A673 (cell line): ENCODE measurements at regions not wholly inside any gene's neighbourhood (a gene's known extent, or its start where the extent isn't known, plus 50 kb on each side); places are given as distances from the start of the nearest gene placed in this dataset.

Experiments used
- BruUV-seq: library from RNA; stranded (reverse); fragments of 400-500 nt; replicated peaks from 2 replicates; lab custom pipeline; 2021; lab: Mats Ljungman, UMichigan
- CTCF ChIA-PET: fragments of 300-600 bp; sonication (Branson Sonifier 250); formaldehyde crosslinking; loops from one replicate; lab custom pipeline; 2022; ENCODE audit warnings: antibody characterized with exemption; lab: Charles Lee
- POLR2A ChIA-PET: fragments of 300-600 bp; sonication (Branson Sonifier 250); formaldehyde crosslinking; loops from one replicate; lab custom pipeline; 2022; ENCODE audit warnings: antibody characterized with exemption; ENCODE audit not compliant: low non-redundant PET; lab: Charles Lee
- DNase-seq: peaks from one replicate; pipeline ENCODE4 v3.0.0-alpha.2; 2015; ENCODE audit warnings: low spot score
- H3K27ac ChIP-seq: fragments of 200-600 bp; sonication (generic); 2 replicates; pipeline ENCODE4 v1.5.1; 2016; ENCODE audit warnings: mixed run types, low read depth, mild to moderate bottlenecking, mixed read lengths, antibody characterized with exemption, low read length; ENCODE audit not compliant: poor library complexity, severe bottlenecking
- H3K27me3 ChIP-seq: fragments of 200-600 bp; sonication (generic); replicated peaks from 2 replicates; pipeline ENCODE4 v1.6.1; 2017; ENCODE audit warnings: mixed run types, low read depth, mild to moderate bottlenecking, mixed read lengths, antibody characterized with exemption, low read length; ENCODE audit not compliant: insufficient read depth, poor library complexity
- H3K36me3 ChIP-seq: fragments of 200-600 bp; sonication (generic); 2 replicates; pipeline ENCODE4 v1.6.1; 2016; ENCODE audit warnings: mixed run types, mild to moderate bottlenecking, mixed read lengths, antibody characterized with exemption, low read length; ENCODE audit not compliant: insufficient read depth, poor library complexity, severe bottlenecking
- H3K4me1 ChIP-seq: fragments of 200-600 bp; sonication (generic); 2 replicates; pipeline ENCODE4 v1.6.1; 2017; ENCODE audit warnings: mixed run types, mild to moderate bottlenecking, mixed read lengths, antibody characterized with exemption, low read length; ENCODE audit not compliant: insufficient read depth, poor library complexity, severe bottlenecking
- H3K4me3 ChIP-seq: fragments of 200-600 bp; sonication (generic); 2 replicates; pipeline ENCODE4 v1.5.1; 2016; ENCODE audit warnings: low read depth, mixed run types, mild to moderate bottlenecking, mixed read lengths, low read length; ENCODE audit not compliant: poor library complexity, severe bottlenecking
- H3K9me3 ChIP-seq: fragments of 200-600 bp; sonication (generic); 2 replicates; pipeline ENCODE4 v1.6.1; 2016; ENCODE audit warnings: mixed run types, low read depth, mild to moderate bottlenecking, mixed read lengths, antibody characterized with exemption, low read length; ENCODE audit not compliant: poor library complexity, severe bottlenecking
- CTCF ChIP-seq: fragments of 300-800, 200-600 bp; sonication (generic); conservative IDR thresholded peaks from 2 replicates; pipeline ENCODE4 v1.5.1; 2017; ENCODE audit warnings: low read depth, mild to moderate bottlenecking, antibody characterized with exemption, low read length, moderate library complexity, mixed read lengths
- EZH2 ChIP-seq: fragments of 200-600 bp; sonication (generic); IDR thresholded peaks from 2 replicates; pipeline ENCODE4 v1.6.1; 2017; ENCODE audit warnings: borderline replicate concordance, low read depth, mild to moderate bottlenecking, mixed read lengths, antibody characterized with exemption, low read length; ENCODE audit not compliant: poor library complexity, severe bottlenecking
- intact Hi-C: fragments of 100-400 bp; cut with micrococcal nuclease; formaldehyde crosslinking; loops from one replicate; pipeline ENCODE4 v1.10.0; 2022; ENCODE audit not compliant: unreplicated experiment

- Histone ChIP-seq H3K27me3 (no peaks in the 10 kb centered on the region), H3K27ac (no peak overlapping the region), H3K4me3 (no peak overlapping the region), H3K4me1 (no peaks in the 10 kb centered on the region), H3K36me3 (no peaks in the 10 kb centered on the region), H3K9me3 (no peaks in the 10 kb centered on the region)
- intact Hi-C loops, result no loop called here
- no peak for DNase-seq
- no peak for TF ChIP-seq CTCF
- no peak for TF ChIP-seq EZH2
- CTCF ChIA-PET, result no interaction called here
- POLR2A ChIA-PET, result no interaction called here
- no TSS peak for BruUV-seq
Measured at GRCh38 chr9:2403701-2404100, 217.9 kb upstream of the VLDLR start.

GRCh38 chr9:2406252-2406651 lies 215.3 kb upstream of the VLDLR start:
- H3K4me3 ChIP-seq, result no peak overlapping the region
- CTCF ChIA-PET, result no interaction called here
- H3K27ac ChIP-seq, result no peak overlapping the region
- DNase-seq, result no peak
- no peak for TF ChIP-seq EZH2
- no peak for TF ChIP-seq CTCF
- H3K27me3 ChIP-seq, result no peaks in the 10 kb centered on the region
- no peaks in the 10 kb centered on the region for H3K9me3 ChIP-seq
- intact Hi-C loops, result no loop called here
- no peaks in the 10 kb centered on the region for H3K36me3 ChIP-seq
- no peaks in the 10 kb centered on the region for H3K4me1 ChIP-seq
- POLR2A ChIA-PET, result no interaction called here
- no TSS peak for BruUV-seq

- no peak overlapping the region for H3K27ac ChIP-seq
- H3K27me3 ChIP-seq, result no peaks in the 10 kb centered on the region
- no peak overlapping the region for H3K4me3 ChIP-seq
- intact Hi-C loops, result no loop called here
- BruUV-seq, result no TSS peak
- peaks cover 3% of the 10 kb centered on the region for H3K4me1 ChIP-seq
- POLR2A ChIA-PET, result no interaction called here
- H3K9me3 ChIP-seq, result no peaks in the 10 kb centered on the region
- TF ChIP-seq EZH2, result no peak
- TF ChIP-seq CTCF, result no peak
- H3K36me3 ChIP-seq, result no peaks in the 10 kb centered on the region
- DNase-seq, result no peak
- CTCF ChIA-PET, result no interaction called here
Measured at GRCh38 chr9:2407450-2407849, 214.1 kb upstream of the VLDLR start.
